ENCODE measurements at regions not wholly inside any gene's neighbourhood (a gene's known extent, or its start where the extent isn't known, plus 50 kb on each side); places are given as distances from the start of the nearest gene placed in this dataset.

- no peaks in the 10 kb centered on the region for H3K4me1 ChIP-seq
- H3K27ac ChIP-seq = no peak overlapping the region
- no peak overlapping the region for H3K4me3 ChIP-seq (replicated peaks in 1 of 3)
- no peaks in the 10 kb centered on the region for H3K9me3 ChIP-seq
- no peak for TF ChIP-seq POLR2A (IDR thresholded peaks at IDR 0.05)
- H3K36me3 ChIP-seq = no peaks in the 10 kb centered on the region
- DNase-seq = no peak
- H3K27me3 ChIP-seq = no peaks in the 10 kb centered on the region
- 87 to 88% methylated on average over 12 to 15 of the region's 15 CpGs for WGBS, 2 donors
- intact Hi-C loops (cut with DNase I) = no loop called here
Measured at GRCh38 chr2:3044587-3045317, 332.9 kb downstream of the EIPR1 start.

GRCh38 chr2:3043726-3044125 lies 333.9 kb downstream of the EIPR1 start:
- intact Hi-C loops (cut with DNase I) = no loop called here
- Histone ChIP-seq H3K4me3 (replicated peaks in 1 of 3) (no peak overlapping the region), H3K36me3 (no peaks in the 10 kb centered on the region), H3K4me1 (no peaks in the 10 kb centered on the region), H3K9me3 (no peaks in the 10 kb centered on the region), H3K27ac (no peak overlapping the region), H3K27me3 (no peaks in the 10 kb centered on the region)
- 91 to 93% methylated on average over 8 of the region's 8 CpGs for WGBS, 2 donors
- no peak for DNase-seq
- TF ChIP-seq CTCF (IDR thresholded peaks at IDR 0.05) (no peak), POLR2A (IDR thresholded peaks at IDR 0.05) (no peak)

GRCh38 chr2:3042601-3043585 lies 334.7 kb downstream of the EIPR1 start:
- no peaks in the 10 kb centered on the region for H3K27me3 ChIP-seq
- intact Hi-C loops (cut with DNase I) = no loop called here
- no peaks in the 10 kb centered on the region for H3K9me3 ChIP-seq
- H3K36me3 ChIP-seq = no peaks in the 10 kb centered on the region
- H3K27ac ChIP-seq = no peak overlapping the region
- no peak for TF ChIP-seq CTCF (IDR thresholded peaks at IDR 0.05)
- TF ChIP-seq POLR2A (IDR thresholded peaks at IDR 0.05) = no peak
- WGBS, 2 donors = 86% methylated on average over 20 of the region's 20 CpGs
- H3K4me1 ChIP-seq = no peaks in the 10 kb centered on the region
- H3K4me3 ChIP-seq (replicated peaks in 1 of 3) = no peak overlapping the region
- DNase-seq = no peak

- H3K36me3 ChIP-seq = no peaks in the 10 kb centered on the region
- intact Hi-C loops (cut with DNase I) = no loop called here
- 63 to 70% methylated on average over 20 to 21 of the region's 25 CpGs for WGBS, 2 donors
- no peaks in the 10 kb centered on the region for H3K4me1 ChIP-seq
- no peak overlapping the region for H3K4me3 ChIP-seq (replicated peaks in 1 of 3)
- H3K27ac ChIP-seq = no peak overlapping the region
- H3K27me3 ChIP-seq = no peaks in the 10 kb centered on the region
- no peaks in the 10 kb centered on the region for H3K9me3 ChIP-seq
- DNase-seq = no peak
- TF ChIP-seq POLR2A (IDR thresholded peaks at IDR 0.05) = no peak
- TF ChIP-seq CTCF (IDR thresholded peaks at IDR 0.05) = no peak
Measured at GRCh38 chr2:3041841-3042600, 335.6 kb downstream of the EIPR1 start.

- intact Hi-C loops (cut with DNase I) = no loop called here
- H3K27me3 ChIP-seq = no peaks in the 10 kb centered on the region
- no peaks in the 10 kb centered on the region for H3K4me1 ChIP-seq
- no peak for DNase-seq
- WGBS, 2 donors = 76 to 89% methylated on average over 15 to 17 of the region's 17 CpGs
- H3K9me3 ChIP-seq = no peaks in the 10 kb centered on the region
- no peaks in the 10 kb centered on the region for H3K36me3 ChIP-seq
- H3K4me3 ChIP-seq (replicated peaks in 1 of 3) = no peak overlapping the region
- TF ChIP-seq POLR2A (IDR thresholded peaks at IDR 0.05) (no peak), CTCF (IDR thresholded peaks at IDR 0.05) (no peak)
- no peak overlapping the region for H3K27ac ChIP-seq
Measured at GRCh38 chr2:3041246-3041645, 336.4 kb downstream of the EIPR1 start.

Measured in thyroid gland (tissue), 4 donors.